IgD-negative memory B cell (primary cell): ENCODE measurements at regions not wholly inside any gene's neighbourhood (a gene's known extent, or its start where the extent isn't known, plus 50 kb on each side); places are given as distances from the start of the nearest gene placed in this dataset.

ENCODE experiments used
- H3K27ac Mint-ChIP-seq, 3 donors: one replicate each; pipeline ENCODE4 v1.8.0; 2020 to 2022; ENCODE audit warnings: mild to moderate bottlenecking in 3 of 3, mixed read lengths in 3 of 3, moderate library complexity in 1 of 3
- H3K27me3 Mint-ChIP-seq: one replicate; pipeline ENCODE4 v1.8.0; 2021; ENCODE audit warnings: mixed read lengths
- H3K36me3 Mint-ChIP-seq: one replicate; pipeline ENCODE4 v1.8.0; 2020; ENCODE audit warnings: mild to moderate bottlenecking, mixed read lengths
- H3K4me1 Mint-ChIP-seq, 3 donors: one replicate each; pipeline ENCODE4 v1.8.0; 2020 to 2022; ENCODE audit warnings: mixed read lengths in 3 of 3, mild to moderate bottlenecking in 1 of 3
- H3K4me3 Mint-ChIP-seq, 4 donors: one replicate each; pipeline ENCODE4 v1.8.0; 2020 to 2022; ENCODE audit warnings: mild to moderate bottlenecking in 4 of 4, mixed read lengths in 4 of 4, moderate library complexity in 3 of 4
- H3K9me3 Mint-ChIP-seq, 3 donors: one replicate each; pipeline ENCODE4 v1.8.0; 2020 to 2021; ENCODE audit warnings: mixed read lengths in 3 of 3, mild to moderate bottlenecking in 1 of 3

DNA sequence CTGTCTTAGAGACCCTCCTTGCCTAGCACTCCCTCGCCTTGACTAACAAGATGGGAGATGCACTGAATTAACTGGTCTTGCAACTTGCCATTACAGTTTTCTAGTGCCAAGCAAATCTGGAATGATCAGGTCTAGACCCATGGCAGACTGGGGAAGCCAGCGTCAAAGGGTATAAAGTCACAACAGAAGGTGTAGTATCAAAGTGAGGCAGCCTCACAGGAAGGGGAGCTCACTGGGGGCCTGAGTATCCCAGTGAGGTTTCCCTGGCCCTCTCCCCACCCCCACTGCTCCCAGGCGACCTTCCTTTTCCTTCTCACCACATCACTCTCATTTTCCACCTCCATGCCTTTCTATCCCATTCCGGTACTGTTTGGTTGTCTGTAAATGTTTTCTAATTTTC is 83.5 kb upstream of the DOCK9 start:
- Mint-ChIP-seq H3K27ac (no peak overlapping the region), H3K36me3 (peaks cover 6% of the 10 kb centered on the region), H3K4me1 (peaks cover 7 to 30% (median 25%) of the 10 kb centered on the region in 3 donors), H3K27me3 (peaks cover 3% of the 10 kb centered on the region), H3K4me3 (no peak overlapping the region), H3K9me3 (no peaks in the 10 kb centered on the region)

DNA sequence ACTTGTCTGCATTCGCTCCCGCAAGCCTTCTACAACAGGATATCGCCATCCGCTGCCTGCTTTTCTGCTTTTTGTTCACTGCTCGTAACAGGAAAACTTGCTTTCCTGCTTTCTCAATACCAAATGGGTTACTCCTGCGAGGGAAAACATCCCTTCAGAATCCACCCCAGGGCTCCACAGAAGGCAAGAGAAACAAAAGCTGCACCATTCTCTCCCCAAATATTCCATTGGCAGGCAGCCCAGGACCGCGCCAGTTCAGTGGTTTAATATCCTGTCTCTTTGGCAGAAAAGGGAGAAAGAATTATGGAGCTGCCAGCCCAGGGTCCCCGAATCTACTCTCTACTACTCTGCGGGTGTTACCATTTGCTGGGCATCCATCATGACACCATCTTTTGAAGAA is 84.7 kb upstream of the DOCK9 start:
- Mint-ChIP-seq H3K4me1 (peaks cover 14 to 37% (median 34%) of the 10 kb centered on the region in 3 donors), H3K27ac (no peak overlapping the region), H3K9me3 (no peaks in the 10 kb centered on the region), H3K36me3 (peaks cover 6% of the 10 kb centered on the region), H3K4me3 (no peak overlapping the region), H3K27me3 (peaks cover 3% of the 10 kb centered on the region)

DNA sequence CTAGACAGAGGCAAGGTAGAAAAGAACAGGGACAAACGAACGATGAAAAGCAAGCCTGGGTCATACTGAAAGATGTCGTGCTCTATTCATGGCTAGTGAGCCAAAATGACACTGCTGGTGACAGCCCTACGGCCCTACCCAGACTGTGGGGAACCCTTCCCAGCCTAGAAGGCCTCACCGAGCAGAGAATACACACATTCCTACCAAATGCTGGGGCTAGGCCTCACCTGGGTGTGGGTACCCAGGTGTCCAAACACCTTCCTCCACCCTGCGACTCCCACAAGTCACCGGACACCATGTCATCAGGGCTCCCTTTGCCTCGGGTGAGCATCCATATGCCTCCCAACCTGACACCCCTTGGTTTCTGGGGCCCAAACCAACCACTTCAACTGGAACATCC is 85.3 kb upstream of the DOCK9 start:
- Mint-ChIP-seq H3K9me3 (no peaks in the 10 kb centered on the region), H3K4me1 (peaks cover 14 to 40% (median 36%) of the 10 kb centered on the region in 3 donors), H3K4me3 (no peak overlapping the region), H3K27me3 (peaks cover 3% of the 10 kb centered on the region), H3K27ac (no peak overlapping the region), H3K36me3 (peaks cover 6% of the 10 kb centered on the region)

GRCh38 chr13:99063952-99064351 is 86.1 kb upstream of the DOCK9 start:
- H3K9me3 Mint-ChIP-seq = no peaks in the 10 kb centered on the region
- no peak overlapping the region for H3K4me3 Mint-ChIP-seq
- H3K36me3 Mint-ChIP-seq = peaks cover 6% of the 10 kb centered on the region
- no peak overlapping the region for H3K27ac Mint-ChIP-seq
- H3K27me3 Mint-ChIP-seq = peaks cover 3% of the 10 kb centered on the region
- H3K4me1 Mint-ChIP-seq = peaks cover 14 to 40% (median 36%) of the 10 kb centered on the region in 3 donors

DNA sequence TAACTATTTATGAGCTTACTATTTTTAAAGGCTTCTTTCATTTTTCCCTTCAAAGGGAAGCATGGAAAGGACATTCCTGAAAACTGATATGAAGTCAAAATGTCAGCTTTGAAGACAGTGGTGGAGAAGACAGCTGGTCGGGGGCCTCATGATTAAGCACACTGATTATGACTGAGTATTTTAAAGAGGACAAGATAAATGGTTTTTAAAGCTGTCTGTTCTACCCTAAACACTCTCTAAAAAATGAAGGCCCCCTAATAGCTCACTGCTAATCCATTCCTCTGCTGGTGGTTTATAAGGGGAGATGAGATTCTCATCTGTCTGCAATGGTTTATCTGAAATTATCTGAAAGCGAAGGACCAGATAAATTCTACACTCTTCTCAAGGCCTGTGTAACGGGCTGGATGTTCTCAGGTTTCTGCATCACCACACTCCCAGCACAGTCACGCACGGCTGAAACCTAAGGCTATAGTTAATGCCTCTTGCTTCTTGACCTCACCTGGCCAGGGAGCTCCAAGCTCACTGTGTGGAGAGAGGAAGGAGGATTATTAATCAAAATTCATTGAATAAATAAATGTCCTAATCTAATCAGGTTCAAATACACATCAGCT is 86.9 kb upstream of the DOCK9 start:
- no peaks in the 10 kb centered on the region for H3K9me3 Mint-ChIP-seq
- peaks cover 6% of the 10 kb centered on the region for H3K36me3 Mint-ChIP-seq
- H3K4me1 Mint-ChIP-seq = peaks cover 11 to 40% (median 32%) of the 10 kb centered on the region in 3 donors
- H3K27ac Mint-ChIP-seq = no peak overlapping the region
- peaks cover 3% of the 10 kb centered on the region for H3K27me3 Mint-ChIP-seq
- no peak overlapping the region for H3K4me3 Mint-ChIP-seq

- peaks cover 3% of the 10 kb centered on the region for H3K27me3 Mint-ChIP-seq
- H3K4me3 Mint-ChIP-seq = peak overlapping the region in 1 of 4 donors; percentile 10
- peaks cover 11 to 40% (median 32%) of the 10 kb centered on the region in 3 donors for H3K4me1 Mint-ChIP-seq
- peaks cover 6% of the 10 kb centered on the region for H3K36me3 Mint-ChIP-seq
- H3K9me3 Mint-ChIP-seq = no peaks in the 10 kb centered on the region
- H3K27ac Mint-ChIP-seq = peak overlapping the region in 1 of 3 donors; percentile 9
Observed at GRCh38 chr13:99065235-99066015, 87.6 kb upstream of the DOCK9 start.

GRCh38 chr13:99066219-99066618 is 88.4 kb upstream of the DOCK9 start:
- Mint-ChIP-seq H3K36me3 (peaks cover 8% of the 10 kb centered on the region), H3K4me1 (peaks cover 11 to 40% (median 31%) of the 10 kb centered on the region in 3 donors), H3K27me3 (peaks cover 3% of the 10 kb centered on the region), H3K27ac (no peak overlapping the region), H3K9me3 (no peaks in the 10 kb centered on the region), H3K4me3 (peak overlapping the region in 2 of 4 donors; percentile 10 to 31)

- peak overlapping the region in 1 of 3 donors; percentile 33 for H3K27ac Mint-ChIP-seq
- peaks cover 11 to 40% (median 31%) of the 10 kb centered on the region in 3 donors for H3K4me1 Mint-ChIP-seq
- H3K36me3 Mint-ChIP-seq = peaks cover 8% of the 10 kb centered on the region
- peaks cover 2% of the 10 kb centered on the region for H3K27me3 Mint-ChIP-seq
- no peaks in the 10 kb centered on the region for H3K9me3 Mint-ChIP-seq
- H3K4me3 Mint-ChIP-seq = peak overlapping the region in 1 of 4 donors; percentile 65
Observed at GRCh38 chr13:99067159-99067985, 89.5 kb upstream of the DOCK9 start.

DNA sequence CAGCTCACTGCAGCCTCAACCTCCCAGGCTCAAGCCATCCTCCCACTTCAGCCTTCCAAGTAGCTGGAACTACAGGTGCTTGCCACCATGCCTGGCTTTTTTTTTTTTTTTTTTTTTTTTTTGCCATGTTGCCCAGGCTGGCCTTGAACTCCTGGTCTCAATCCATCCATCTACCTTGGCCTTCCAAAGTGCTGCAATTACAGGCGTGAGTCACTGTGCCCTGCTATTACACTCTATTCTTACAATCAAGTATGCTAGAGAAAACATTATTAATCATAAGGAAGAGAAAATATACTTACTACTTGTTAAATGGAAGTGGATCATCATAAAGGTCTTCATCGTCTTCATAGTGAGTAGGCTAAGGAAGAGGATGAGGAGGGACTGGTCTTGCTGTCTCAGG is 93.3 kb upstream of the DOCK9 start:
- H3K9me3 Mint-ChIP-seq = peaks cover 0 to 4% (median 0%) of the 10 kb centered on the region in 3 donors
- no peak overlapping the region for H3K27ac Mint-ChIP-seq
- H3K4me3 Mint-ChIP-seq = no peak overlapping the region
- H3K36me3 Mint-ChIP-seq = peaks cover 11% of the 10 kb centered on the region
- peaks cover 18 to 25% (median 23%) of the 10 kb centered on the region in 3 donors for H3K4me1 Mint-ChIP-seq
- H3K27me3 Mint-ChIP-seq = no peaks in the 10 kb centered on the region

- Mint-ChIP-seq H3K9me3 (peaks cover 0 to 4% (median 0%) of the 10 kb centered on the region in 3 donors), H3K27me3 (no peaks in the 10 kb centered on the region)
Observed at GRCh38 chr13:99071666-99072065, 93.8 kb upstream of the DOCK9 start.

DNA sequence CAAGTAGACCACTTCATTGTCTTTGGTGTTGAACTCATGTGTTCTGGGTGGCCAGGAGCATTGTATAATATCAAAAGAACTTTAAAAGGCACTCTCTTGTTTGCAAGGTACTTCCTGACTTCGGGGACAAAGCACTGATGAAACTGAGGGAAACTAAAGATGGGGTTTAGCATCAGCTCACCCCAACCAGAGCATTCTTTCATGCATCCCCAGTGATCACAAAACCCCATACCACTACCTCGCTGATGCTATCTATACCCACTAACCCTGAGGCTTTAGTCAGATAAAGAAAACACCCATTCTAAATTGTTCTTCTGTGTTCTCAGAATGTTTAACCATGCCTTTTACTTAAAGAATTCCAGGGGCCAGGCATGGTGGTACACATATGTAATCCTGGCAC is 94.5 kb upstream of the DOCK9 start:
- peaks cover 0 to 4% (median 0%) of the 10 kb centered on the region in 3 donors for H3K9me3 Mint-ChIP-seq
- H3K4me3 Mint-ChIP-seq = no peak overlapping the region
- H3K27ac Mint-ChIP-seq = no peak overlapping the region
- H3K27me3 Mint-ChIP-seq = no peaks in the 10 kb centered on the region
- peaks cover 15 to 20% (median 18%) of the 10 kb centered on the region in 3 donors for H3K4me1 Mint-ChIP-seq
- H3K36me3 Mint-ChIP-seq = peaks cover 11% of the 10 kb centered on the region

More at GRCh38 chr13:99071666-99072065, 93.8 kb upstream of the DOCK9 start:
- H3K36me3 Mint-ChIP-seq = peaks cover 11% of the 10 kb centered on the region
- H3K27ac Mint-ChIP-seq = no peak overlapping the region
- no peak overlapping the region for H3K4me3 Mint-ChIP-seq
- H3K4me1 Mint-ChIP-seq = peaks cover 18 to 25% (median 25%) of the 10 kb centered on the region in 3 donors

GRCh38 chr13:99072941-99073340 is 95.1 kb upstream of the DOCK9 start:
- peaks cover 15 to 23% (median 16%) of the 10 kb centered on the region in 3 donors for H3K4me1 Mint-ChIP-seq
- H3K4me3 Mint-ChIP-seq = no peak overlapping the region
- peaks cover 11% of the 10 kb centered on the region for H3K36me3 Mint-ChIP-seq
- H3K9me3 Mint-ChIP-seq = peaks cover 0 to 4% (median 0%) of the 10 kb centered on the region in 3 donors
- H3K27ac Mint-ChIP-seq = peak overlapping the region in 1 of 3 donors; percentile 93
- H3K27me3 Mint-ChIP-seq = no peaks in the 10 kb centered on the region

DNA sequence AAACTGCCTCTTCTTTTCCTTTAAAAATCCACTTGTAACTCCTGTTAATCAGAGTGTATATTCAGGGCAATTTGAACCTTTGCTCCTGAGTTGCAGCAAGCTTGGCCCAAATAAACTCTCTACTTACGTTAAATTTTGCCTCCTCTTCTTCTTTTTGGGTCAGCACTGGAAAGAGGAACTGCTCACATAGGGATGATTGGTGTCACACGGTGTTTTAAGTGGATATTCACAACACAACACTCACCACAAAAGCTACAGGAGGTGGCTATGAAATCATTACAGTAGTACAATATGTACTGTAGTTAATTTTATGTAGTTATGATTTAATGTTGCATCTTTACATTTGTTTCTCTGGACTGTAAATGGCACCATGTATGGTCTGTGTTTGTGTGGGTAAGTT is 96.8 kb upstream of the DOCK9 start:
- no peak overlapping the region for H3K27ac Mint-ChIP-seq
- H3K4me1 Mint-ChIP-seq = peaks cover 15 to 25% (median 15%) of the 10 kb centered on the region in 3 donors
- H3K9me3 Mint-ChIP-seq = peaks cover 0 to 4% (median 0%) of the 10 kb centered on the region in 3 donors
- H3K27me3 Mint-ChIP-seq = no peaks in the 10 kb centered on the region
- no peak overlapping the region for H3K4me3 Mint-ChIP-seq
- H3K36me3 Mint-ChIP-seq = peaks cover 14% of the 10 kb centered on the region

- Mint-ChIP-seq H3K27me3 (no peaks in the 10 kb centered on the region), H3K36me3 (peaks cover 12% of the 10 kb centered on the region), H3K9me3 (peaks cover 0 to 4% (median 0%) of the 10 kb centered on the region in 3 donors), H3K27ac (peak overlapping the region in 2 of 3 donors; percentile 40 to 41), H3K4me1 (peaks cover 15 to 30% (median 15%) of the 10 kb centered on the region in 3 donors), H3K4me3 (peak overlapping the region in 2 of 4 donors; percentile 44 to 76)
Observed at GRCh38 chr13:99075268-99076191, 97.7 kb upstream of the DOCK9 start.
